HL-60 (cell line): ENCODE measurements at regions not wholly inside any gene's neighbourhood (a gene's known extent, or its start where the extent isn't known, plus 50 kb on each side); places are given as distances from the start of the nearest gene placed in this dataset.

ENCODE experiments used
- CTCF ChIP-seq: IDR thresholded peaks from one replicate; pipeline ENCODE4 v1.5.1; 2011; ENCODE audit warnings: low read length, control low read depth, inconsistent platforms; ENCODE audit not compliant: insufficient read depth
- GABPA ChIP-seq: IDR thresholded peaks from 2 replicates; pipeline ENCODE4 v1.6.1; 2012; ENCODE audit warnings: low read depth
- POLR2AphosphoS5 ChIP-seq: IDR thresholded peaks from 2 replicates; pipeline ENCODE4 v1.6.1; 2012; ENCODE audit warnings: low read depth
- REST ChIP-seq: IDR thresholded peaks from 2 replicates; pipeline ENCODE4 v1.6.1; 2012; ENCODE audit warnings: low read depth; ENCODE audit not compliant: insufficient replicate concordance

GRCh38 chr15:24819680-24820079, 135.1 kb upstream of the SNRPN start:
- no peak for TF ChIP-seq CTCF
- no peak for TF ChIP-seq POLR2AphosphoS5
- no peak for TF ChIP-seq REST
- TF ChIP-seq GABPA = no peak
